Stomach (tissue), 8 donors: ENCODE measurements at regions not wholly inside any gene's neighbourhood (a gene's known extent, or its start where the extent isn't known, plus 50 kb on each side); places are given as distances from the start of the nearest gene placed in this dataset.
"Not testable (repeated sequence)": the region's sequence is repeated elsewhere in the genome, so short reads cannot be mapped to it uniquely, and the experiment has no call there.

ENCODE experiments used
- DNase-seq, 2 donors: peaks; one replicate each; pipeline versions ENCODE4 v3.0.0 to v3.0.0-alpha.2; 2013 to 2019
- H3K27ac ChIP-seq, 5 donors: fragments of 200-600 bp in 4 of 5; sonication (generic) in 4 of 5; one replicate each; pipeline ENCODE4 v1.5.1; 2013 to 2019; ENCODE audit warnings: mild to moderate bottlenecking in 1 of 5, moderate library complexity in 1 of 5
- H3K27me3 ChIP-seq, 3 donors: fragments of 200-600 bp; sonication (generic); one replicate each; pipeline ENCODE4 v1.5.1; 2017 to 2019; ENCODE audit warnings: mixed run types in 1 of 3
- H3K36me3 ChIP-seq, 4 donors: fragments of 200-600 bp; sonication (generic); 1 replicate in 3 of 4; 2 replicates in 1 of 4; pipeline ENCODE4 v1.5.1; 2016 to 2019
- H3K4me1 ChIP-seq, 4 donors: fragments of 200-600 bp; sonication (generic); one replicate each; pipeline ENCODE4 v1.5.1; 2016 to 2019
- H3K4me3 ChIP-seq, 4 donors: fragments of 200-600 bp; sonication (generic) in 3 of 4; one replicate each; pipeline ENCODE4 v1.5.1; 2016 to 2019; ENCODE audit warnings: mild to moderate bottlenecking in 1 of 4
- H3K9me3 ChIP-seq, 4 donors: fragments of 200-600 bp; sonication (generic); one replicate each; pipeline ENCODE4 v1.5.1; 2016 to 2019
- CTCF ChIP-seq, 7 experiments: fragments of 450-650 bp in 4 of 7; fragments of 200-600 bp in 3 of 7; sonication (generic) in 3 of 7; IDR thresholded peaks; one replicate each; pipeline ENCODE4 v1.5.1; 2016 to 2019; ENCODE audit warnings: antibody characterized with exemption in 7 of 7, control low read depth in 2 of 7, mild to moderate bottlenecking in 1 of 7
- EP300 ChIP-seq: sonication (generic); formaldehyde crosslinking; IDR thresholded peaks from one replicate; pipeline ENCODE4 v1.6.1; 2017; ENCODE audit warnings: antibody characterized with exemption
- POLR2A ChIP-seq, 4 donors: fragments of 450-650 bp; IDR thresholded peaks; one replicate each; pipeline ENCODE4 v1.6.1; 2016; ENCODE audit warnings: antibody characterized with exemption in 4 of 4, control low read depth in 2 of 4, mild to moderate bottlenecking in 1 of 4, moderate library complexity in 1 of 4
- POLR2AphosphoS5 ChIP-seq, 3 donors: sonication (generic); formaldehyde crosslinking; IDR thresholded peaks; one replicate each; pipeline ENCODE4 v1.6.1; 2016; ENCODE audit warnings: antibody characterized with exemption in 3 of 3
- WGBS, 5 donors: extraction: QIAGEN DNeasy Blood & Tissue Kit in 3 of 5; methylation state at CpG; one replicate each; pipeline versions ENCODE4 v1.1.5 to v1.1.7; 2013 to 2018; 5-methylcytosine and 5-hydroxymethylcytosine counted together
- intact Hi-C: fragments of 100-400 bp; cut with DNase I; formaldehyde crosslinking; loops from one replicate; pipeline ENCODE4 v1.15.1; 2023; ENCODE audit warnings: low total_unique reads
- donor health status: healthy with polysubstance abuse.
- donor health status: Bipolar disorder and iron deficiency.
- donor health status: healthy.

DNA sequence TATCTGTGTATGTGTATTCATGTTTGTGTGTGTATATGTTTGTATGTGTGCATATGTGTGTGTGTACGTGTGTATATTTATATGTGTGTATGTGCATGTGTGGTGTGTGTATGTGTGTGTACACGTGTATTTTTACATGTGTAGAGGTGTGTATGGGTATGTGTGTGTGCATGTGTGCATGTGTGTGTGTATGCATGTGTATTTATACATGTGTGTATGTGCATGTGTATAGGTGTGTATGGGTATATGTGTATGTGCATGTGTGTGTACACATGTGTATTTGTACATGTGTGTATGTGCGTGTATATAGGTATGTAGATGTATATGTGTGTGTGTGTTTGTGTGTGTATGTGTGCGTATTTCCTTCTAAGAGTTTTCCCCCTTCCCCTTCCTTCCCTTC is 207.7 kb upstream of the ATP6AP2 start:
- H3K9me3 ChIP-seq, result peaks cover 0 to 6% (median 0%) of the 10 kb centered on the region in 4 donors
- H3K27me3 ChIP-seq, result no peaks in the 10 kb centered on the region
- H3K4me3 ChIP-seq, result no peak overlapping the region
- intact Hi-C loops, result no loop called here
- no peak overlapping the region for H3K27ac ChIP-seq
- no peaks in the 10 kb centered on the region for H3K4me1 ChIP-seq
- no peak for DNase-seq
- 86 to 99% (median 93%) methylated on average over 4 of the region's 4 CpGs for WGBS, 5 donors
- no peaks in the 10 kb centered on the region for H3K36me3 ChIP-seq
- no peak for TF ChIP-seq CTCF (IDR thresholded peaks at IDR 0.05)
- no peak for TF ChIP-seq POLR2AphosphoS5 (IDR thresholded peaks at IDR 0.05)
- TF ChIP-seq POLR2A (IDR thresholded peaks at IDR 0.05), result no peak
- no peak for TF ChIP-seq EP300

DNA sequence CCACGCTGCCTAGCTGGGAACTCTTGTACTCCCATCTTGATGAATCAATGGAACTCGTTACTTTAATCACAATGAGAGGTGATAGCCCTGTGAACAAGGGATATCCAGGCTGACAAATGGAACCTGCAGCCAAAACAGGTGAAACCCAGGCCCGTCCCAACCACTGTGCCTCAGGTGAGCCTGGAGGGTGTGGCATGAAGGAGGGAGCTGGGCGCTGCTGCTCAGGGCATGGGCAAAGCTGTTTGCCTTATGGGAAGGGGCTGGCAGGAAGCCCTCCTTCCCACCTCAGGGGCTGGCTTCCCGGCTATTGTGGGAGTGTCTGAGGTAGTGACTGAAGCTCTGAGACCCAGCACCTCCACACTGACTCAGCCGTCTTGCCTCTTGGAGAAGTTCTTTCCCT is 209.4 kb upstream of the ATP6AP2 start:
- 48 to 76% (median 69%) methylated on average over 3 to 6 of the region's 6 CpGs for WGBS, 5 donors
- Histone ChIP-seq H3K9me3 (no peaks in the 10 kb centered on the region), H3K4me3 (no peak overlapping the region), H3K27ac (no peak overlapping the region), H3K27me3 (no peaks in the 10 kb centered on the region), H3K36me3 (no peaks in the 10 kb centered on the region), H3K4me1 (no peaks in the 10 kb centered on the region)
- intact Hi-C loops, result no loop called here
- TF ChIP-seq CTCF (IDR thresholded peaks at IDR 0.05) (no peak), POLR2A (IDR thresholded peaks at IDR 0.05) (no peak), EP300 (no peak), POLR2AphosphoS5 (IDR thresholded peaks at IDR 0.05) (no peak)
- no peak for DNase-seq

- Histone ChIP-seq H3K4me1 (no peaks in the 10 kb centered on the region), H3K36me3 (no peaks in the 10 kb centered on the region), H3K9me3 (peaks cover 0 to 21% (median 9%) of the 10 kb centered on the region in 4 donors), H3K4me3 (no peak overlapping the region), H3K27ac (no peak overlapping the region), H3K27me3 (no peaks in the 10 kb centered on the region)
- DNase-seq, result no peak
- intact Hi-C loops, result no loop called here
- 68 to 85% (median 79%) methylated on average over 6 of the region's 6 CpGs for WGBS, 5 donors
- TF ChIP-seq POLR2AphosphoS5 (IDR thresholded peaks at IDR 0.05) (no peak), CTCF (IDR thresholded peaks at IDR 0.05) (no peak), EP300 (no peak), POLR2A (IDR thresholded peaks at IDR 0.05) (no peak)
These were observed 212.1 kb upstream of the ATP6AP2 start for GRCh38 chrX:40368611-40369061.

GRCh38 chrX:40366661-40367060 is 214.1 kb upstream of the ATP6AP2 start:
- Histone ChIP-seq H3K9me3 (peaks cover 0 to 21% (median 9%) of the 10 kb centered on the region in 4 donors), H3K27me3 (no peaks in the 10 kb centered on the region), H3K4me3 (no peak overlapping the region), H3K27ac (no peak overlapping the region), H3K36me3 (no peaks in the 10 kb centered on the region), H3K4me1 (no peaks in the 10 kb centered on the region)
- no peak for DNase-seq
- no peak for TF ChIP-seq EP300
- TF ChIP-seq POLR2AphosphoS5 (IDR thresholded peaks at IDR 0.05), result no peak
- TF ChIP-seq POLR2A (IDR thresholded peaks at IDR 0.05), result no peak
- no peak for TF ChIP-seq CTCF (IDR thresholded peaks at IDR 0.05)
- 69 to 85% (median 74%) methylated on average over 3 of the region's 3 CpGs for WGBS, 5 donors
- intact Hi-C loops, result no loop called here

DNA sequence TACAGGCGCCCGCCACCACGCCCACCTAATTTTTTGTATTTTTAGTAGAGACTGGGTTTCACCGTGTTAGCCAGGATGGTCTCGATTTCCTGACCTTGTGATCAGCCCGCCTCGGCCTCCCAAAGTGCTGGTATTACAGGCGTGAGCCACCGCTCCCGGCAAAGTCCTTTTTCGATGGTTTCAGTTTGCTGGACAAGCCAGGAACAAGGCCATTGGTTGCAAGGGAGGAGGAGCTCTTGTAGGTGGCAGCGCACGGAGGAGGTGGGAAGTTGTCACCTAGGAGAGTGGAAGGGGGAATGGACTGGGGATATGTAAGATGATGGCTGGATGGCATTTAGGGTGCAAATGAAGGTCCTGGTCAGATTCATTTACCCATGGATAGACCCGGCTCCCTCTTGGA is 218.5 kb upstream of the ATP6AP2 start:
- peaks cover 0 to 38% (median 9%) of the 10 kb centered on the region in 4 donors for H3K9me3 ChIP-seq
- 89 to 95% (median 94%) methylated on average over 6 to 14 of the region's 14 CpGs for WGBS, 5 donors
- H3K36me3 ChIP-seq, H3K27me3 ChIP-seq, H3K4me1 ChIP-seq, intact Hi-C loops, H3K27ac ChIP-seq, H3K4me3 ChIP-seq, DNase-seq: not testable (repeated sequence)
